ENCODE measurements at regions not wholly inside any gene's neighbourhood (a gene's known extent, or its start where the extent isn't known, plus 50 kb on each side); places are given as distances from the start of the nearest gene placed in this dataset.

- no peak for DNase-seq (ENCODE audit: low read depth in 4 of 4, low spot score in 1 of 4)
These were observed 141.2 kb upstream of the NTM start for GRCh38 chr11:131229221-131229620.

DNA sequence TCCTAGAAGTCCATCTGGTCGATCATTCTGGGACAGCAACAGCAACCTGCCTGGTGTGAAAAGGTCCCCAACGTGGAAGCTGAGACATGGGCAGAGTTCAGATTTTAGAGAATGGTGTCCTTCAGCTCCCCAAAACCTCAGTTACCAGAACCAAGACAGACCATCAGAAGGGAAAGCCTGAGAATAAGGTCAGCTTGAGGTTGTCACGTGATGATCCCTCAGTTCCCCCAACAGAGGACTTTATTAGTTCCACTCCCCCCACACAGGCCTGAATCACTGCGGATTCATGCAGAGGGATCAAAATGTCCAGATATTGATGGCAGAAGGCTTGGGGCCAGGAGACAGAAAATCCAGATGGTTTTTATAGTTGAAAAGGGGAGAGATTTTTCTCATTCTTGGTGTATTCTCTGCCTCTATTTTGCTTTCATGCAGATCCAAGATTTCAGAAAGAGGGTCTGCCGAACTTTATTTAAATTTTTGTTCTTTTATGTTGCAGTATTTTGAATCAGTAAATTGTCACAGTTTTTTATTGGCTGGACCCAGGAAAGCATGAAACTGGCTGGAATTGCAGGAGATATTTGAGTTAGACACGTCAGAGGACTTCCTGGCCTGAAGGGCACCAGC lies 139.0 kb upstream of the NTM start:
- no peak for DNase-seq (ENCODE audit: low read depth in 4 of 4, low spot score in 1 of 4)

DNA sequence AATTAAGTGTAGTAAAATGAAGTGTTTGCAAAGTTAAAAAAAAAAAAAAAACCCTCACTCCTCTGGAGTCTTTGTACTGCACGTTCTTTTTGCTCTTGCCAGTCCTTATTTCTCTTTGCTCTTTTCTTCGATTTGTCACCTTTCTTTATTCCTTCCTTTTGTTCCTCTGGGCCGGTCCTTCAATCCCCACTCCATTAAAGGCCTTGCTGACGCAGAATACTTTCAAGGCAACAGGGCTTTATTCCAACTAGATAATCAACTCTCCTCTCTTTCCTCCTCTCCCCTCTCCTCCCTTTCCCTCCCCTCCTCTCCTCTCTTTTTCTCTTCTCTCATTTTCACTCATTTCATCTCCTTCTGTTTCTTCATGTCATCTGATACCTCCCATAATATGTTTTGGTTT lies 138.2 kb upstream of the NTM start:
- DNase-seq (ENCODE audit: low read depth in 4 of 4, low spot score in 1 of 4), result no peak

- no peak for DNase-seq (ENCODE audit: low read depth in 4 of 4, low spot score in 1 of 4)
These were observed 136.2 kb upstream of the NTM start for GRCh38 chr11:131234221-131234620.

DNA sequence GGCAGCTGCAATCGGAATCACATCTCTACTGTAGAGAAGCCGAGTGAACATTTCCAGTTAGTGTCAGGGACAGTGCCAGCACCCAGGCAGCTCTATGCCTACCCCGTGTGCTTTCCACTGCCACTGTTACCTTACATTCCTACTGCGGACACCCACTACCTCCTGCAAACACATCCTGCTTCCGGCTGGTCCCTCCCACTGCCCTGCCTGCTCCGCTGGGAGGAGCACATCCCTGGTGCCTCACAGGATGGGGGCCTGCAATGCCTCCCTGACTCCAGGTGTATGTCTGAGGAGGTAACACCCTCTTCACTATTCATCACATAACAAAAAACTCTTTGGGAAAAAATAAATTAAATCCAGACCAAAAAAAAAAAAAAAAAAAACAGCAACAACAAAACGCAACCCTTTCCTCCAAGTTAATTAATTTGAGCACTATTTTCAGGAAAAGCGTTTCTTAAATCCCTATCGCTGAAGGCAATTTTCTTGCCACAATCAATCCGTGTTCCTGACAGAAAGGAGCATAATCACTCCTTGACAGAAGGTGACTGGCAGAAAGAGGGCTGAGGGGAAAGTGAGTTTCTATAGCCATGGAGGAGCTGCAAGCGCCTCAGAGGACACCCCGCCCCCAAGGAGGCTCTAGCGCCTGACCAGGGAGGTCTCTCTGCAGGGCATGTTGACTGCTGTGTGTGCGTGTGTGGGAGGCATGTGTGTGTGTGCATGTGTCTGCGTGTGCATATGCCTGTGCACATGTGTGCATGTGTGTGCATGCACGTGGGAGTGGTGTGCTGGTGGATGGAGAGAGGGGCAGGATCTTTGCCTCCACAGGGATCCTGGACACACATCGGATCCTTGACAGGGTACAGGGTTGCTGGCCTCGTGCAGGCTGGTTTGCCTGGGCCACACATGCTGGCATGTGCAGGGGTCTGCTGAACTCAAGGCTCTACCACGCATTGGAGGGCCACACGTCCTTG lies 134.8 kb upstream of the NTM start:
- DNase-seq (ENCODE audit: low read depth in 4 of 4, low spot score in 1 of 4), result no peak

- DNase-seq (ENCODE audit: low read depth in 4 of 4, low spot score in 1 of 4), result no peak
These were observed 130.0 kb upstream of the NTM start for GRCh38 chr11:131240421-131240820.

DNA sequence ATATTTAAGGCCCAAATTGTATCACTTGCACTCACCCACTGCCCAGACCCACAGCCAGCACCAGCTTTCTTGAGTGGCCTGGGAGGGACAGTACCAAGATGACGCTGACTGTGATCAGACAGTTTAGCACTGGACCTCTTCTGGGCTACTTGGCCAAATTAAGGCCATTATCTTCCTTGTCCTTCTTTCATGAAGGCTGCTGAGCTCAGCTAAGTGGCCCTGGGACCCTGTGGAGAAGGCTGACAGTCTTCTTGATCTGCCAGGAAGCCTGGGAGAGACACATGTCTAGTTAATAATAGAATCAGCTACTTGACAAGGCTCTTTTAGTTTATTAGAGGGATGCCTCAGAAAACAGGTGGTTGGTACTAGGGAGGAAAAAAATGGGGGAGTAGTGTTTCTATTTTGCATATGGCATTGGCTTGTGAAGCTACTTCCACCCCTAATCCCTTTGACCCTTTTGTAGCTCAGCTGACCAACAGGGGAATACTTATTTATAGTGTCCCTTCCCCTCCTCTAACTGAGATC lies 127.9 kb upstream of the NTM start:
- DNase-seq (ENCODE audit: low read depth in 4 of 4, low spot score in 1 of 4), result no peak

GRCh38 chr11:131246156-131246555 lies 124.3 kb upstream of the NTM start:
- no peak for DNase-seq (ENCODE audit: low read depth in 4 of 4, low spot score in 1 of 4)

DNA sequence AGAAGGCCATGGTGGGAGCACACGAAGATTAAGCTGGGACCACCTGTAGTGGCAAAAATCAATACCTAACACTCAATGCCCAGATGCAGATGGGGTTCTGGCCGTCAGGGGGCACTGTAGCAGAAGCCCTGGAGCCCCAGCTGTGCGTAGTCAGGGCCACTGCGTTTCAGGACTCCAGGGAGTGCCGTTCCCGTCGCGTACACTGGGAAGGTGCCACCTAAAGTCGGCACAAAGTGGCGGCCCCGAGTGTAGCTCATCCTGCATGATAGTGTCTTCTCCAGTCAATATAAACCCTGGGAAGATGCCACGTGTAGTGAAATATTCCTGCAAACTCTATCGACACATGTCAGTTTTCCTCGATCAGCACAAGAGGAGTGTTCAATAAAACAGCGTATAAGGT lies 123.8 kb upstream of the NTM start:
- DNase-seq (ENCODE audit: low read depth in 4 of 4, low spot score in 1 of 4), result no peak

DNA sequence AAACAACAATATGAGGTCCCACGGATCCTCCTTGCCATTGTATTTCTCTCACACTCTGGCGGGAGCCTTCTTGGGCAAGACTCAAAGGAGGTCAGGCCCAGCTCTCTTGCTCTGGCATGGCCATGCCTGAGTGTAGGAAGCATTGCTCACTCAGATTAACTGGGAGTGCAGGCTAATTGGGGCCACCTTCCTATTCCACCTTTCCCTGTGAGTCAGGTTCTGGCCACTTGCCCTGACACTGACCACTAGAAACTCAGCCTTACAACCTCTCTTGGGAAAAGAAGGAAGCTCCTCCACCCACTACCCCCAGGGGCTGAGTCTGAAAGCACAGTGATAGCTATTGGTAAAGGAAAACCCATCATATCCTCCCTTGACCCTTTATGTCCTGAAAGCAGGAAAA lies 121.8 kb upstream of the NTM start:
- no peak for DNase-seq (ENCODE audit: low read depth in 4 of 4, low spot score in 1 of 4)

- no peak for DNase-seq (ENCODE audit: low read depth in 4 of 4, low spot score in 1 of 4)
These were observed 117.2 kb upstream of the NTM start for GRCh38 chr11:131253142-131253655.

- no peak for DNase-seq (ENCODE audit: low read depth in 4 of 4, low spot score in 1 of 4)
These were observed 116.7 kb upstream of the NTM start for GRCh38 chr11:131253656-131254151.

GRCh38 chr11:131254254-131254653 lies 116.2 kb upstream of the NTM start:
- no peak for DNase-seq (ENCODE audit: low read depth in 4 of 4, low spot score in 1 of 4)

GRCh38 chr11:131274233-131274632 lies 96.2 kb upstream of the NTM start:
- DNase-seq (ENCODE audit: low read depth in 4 of 4, low spot score in 1 of 4), result no peak

GRCh38 chr11:131275580-131275979 lies 94.8 kb upstream of the NTM start:
- DNase-seq (ENCODE audit: low read depth in 4 of 4, low spot score in 1 of 4), result no peak

DNA sequence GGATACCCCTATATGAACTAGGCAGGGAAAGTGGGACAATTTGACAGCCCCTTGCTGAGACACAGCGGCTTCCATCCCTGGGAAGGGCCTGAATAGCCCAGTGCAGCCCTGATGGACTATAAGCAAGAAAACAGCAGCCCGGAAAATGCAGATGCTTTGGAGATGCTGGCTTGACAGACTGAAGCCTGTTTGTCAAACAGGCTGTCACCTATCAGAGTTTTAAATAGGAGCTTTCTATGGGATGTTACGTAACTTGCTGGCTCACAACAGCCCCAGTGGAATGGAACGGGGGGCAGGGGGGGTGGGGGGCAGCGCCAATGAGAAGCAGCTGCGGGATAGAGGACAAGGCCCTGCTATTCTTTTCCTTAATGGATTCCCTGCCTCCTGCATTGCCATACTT lies 91.9 kb upstream of the NTM start:
- DNase-seq (ENCODE audit: low read depth in 4 of 4, low spot score in 1 of 4), result no peak

GRCh38 chr11:131279654-131280384 lies 90.6 kb upstream of the NTM start:
- no peak for DNase-seq (ENCODE audit: low read depth in 4 of 4, low spot score in 1 of 4)

DNA sequence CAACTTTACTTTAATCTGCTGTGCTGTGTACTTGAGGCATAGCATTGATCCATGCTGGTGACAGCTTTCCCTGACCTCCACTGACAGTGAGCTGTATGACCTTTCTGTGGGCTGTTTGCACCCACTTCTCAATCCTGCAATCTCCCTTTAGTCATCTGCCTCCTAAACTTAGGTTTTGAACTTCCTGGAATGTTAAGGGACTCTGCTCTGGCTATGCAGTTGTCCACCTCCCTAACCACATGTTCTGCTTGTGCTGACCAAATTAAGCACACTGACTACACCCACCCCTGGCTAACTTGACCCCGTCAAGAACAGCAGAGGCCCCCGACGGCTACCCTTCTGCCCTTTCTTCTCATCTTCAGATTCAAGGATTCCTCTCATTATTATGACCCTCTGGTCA lies 89.1 kb upstream of the NTM start:
- no peak for DNase-seq (ENCODE audit: low read depth in 4 of 4, low spot score in 1 of 4)

DNA sequence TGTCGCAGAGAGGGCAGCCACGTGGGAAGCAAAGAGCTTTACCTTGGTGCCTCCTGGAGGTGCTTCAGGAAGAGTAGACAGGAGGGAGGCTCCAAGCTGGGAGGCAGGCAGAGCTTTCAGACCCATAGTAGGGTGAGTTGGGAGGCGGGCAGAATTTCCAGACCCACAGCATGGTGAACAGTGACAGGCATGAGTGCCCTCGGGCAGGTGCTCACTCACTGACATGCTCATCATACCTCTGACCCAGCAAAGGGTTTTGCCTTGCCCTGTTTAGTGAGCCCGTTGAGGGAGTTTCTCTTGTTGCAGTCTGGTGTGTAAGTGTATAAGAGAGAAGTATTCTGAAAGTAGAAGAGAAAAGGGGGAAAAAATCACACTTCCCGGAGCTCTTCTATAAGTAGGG lies 86.4 kb upstream of the NTM start:
- no peak for DNase-seq (ENCODE audit: low read depth in 4 of 4, low spot score in 1 of 4)

DNA sequence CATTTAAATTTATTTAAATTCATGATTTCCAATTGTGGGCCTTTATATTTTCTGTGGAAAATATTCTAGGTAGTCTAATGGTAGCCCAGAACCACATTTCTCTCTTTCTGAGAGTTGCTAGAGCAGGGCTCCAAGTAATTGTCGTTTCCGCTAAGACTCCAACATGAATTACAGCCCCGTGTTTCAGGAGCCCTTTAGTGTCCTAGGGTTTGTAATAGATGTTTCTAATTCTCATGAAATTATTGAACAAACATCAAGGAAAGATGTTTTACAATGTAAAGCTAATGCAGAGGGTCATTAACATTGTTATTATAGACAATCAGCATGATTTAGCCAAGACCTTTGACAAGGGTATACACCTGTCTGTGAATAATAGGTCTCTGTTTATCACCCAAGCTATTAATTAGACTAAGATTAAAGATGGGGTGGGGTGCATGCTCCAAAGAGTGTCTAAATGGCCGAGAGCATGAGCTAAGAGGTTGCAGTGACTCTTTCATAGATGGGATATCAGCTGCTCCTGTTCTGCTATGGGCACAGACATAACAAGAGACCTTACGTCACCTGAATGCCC lies 81.8 kb upstream of the NTM start:
- no peak for DNase-seq (ENCODE audit: low read depth in 4 of 4, low spot score in 1 of 4)

- DNase-seq (ENCODE audit: low read depth in 4 of 4, low spot score in 1 of 4), result no peak
These were observed 80.2 kb upstream of the NTM start for GRCh38 chr11:131290185-131290584.

All from stimulated activated CD4-positive, alpha-beta T cell treated with anti-CD3 and anti-CD28 coated beads, Interleukin-1b, Interleukin-23, amount 100 ng/mL, for 24 hours (primary cell).